Sciatic nerve (tissue), 2 donors: ENCODE measurements at regions not wholly inside any gene's neighbourhood (a gene's known extent, or its start where the extent isn't known, plus 50 kb on each side); places are given as distances from the start of the nearest gene placed in this dataset.

Experiments
- ATAC-seq: fragments of 200-7000 bp; cut with Tn5 transposase; one replicate; pipeline ENCODE4 v1.9.1; 2020; ENCODE audit warnings: mild to moderate bottlenecking, moderate library complexity
- DNase-seq: peaks from one replicate; pipeline ENCODE4 v3.0.0-alpha.2; 2020; ENCODE audit warnings: low spot score
- intact Hi-C: fragments of 100-400 bp; cut with DNase I; formaldehyde crosslinking; loops from one replicate; pipeline ENCODE4 v1.14.2; 2022
- donor health status: DM: no; HTN: no; CAD: no.
- donor health status: DM: no; HTN: no; CAD: no.

DNA sequence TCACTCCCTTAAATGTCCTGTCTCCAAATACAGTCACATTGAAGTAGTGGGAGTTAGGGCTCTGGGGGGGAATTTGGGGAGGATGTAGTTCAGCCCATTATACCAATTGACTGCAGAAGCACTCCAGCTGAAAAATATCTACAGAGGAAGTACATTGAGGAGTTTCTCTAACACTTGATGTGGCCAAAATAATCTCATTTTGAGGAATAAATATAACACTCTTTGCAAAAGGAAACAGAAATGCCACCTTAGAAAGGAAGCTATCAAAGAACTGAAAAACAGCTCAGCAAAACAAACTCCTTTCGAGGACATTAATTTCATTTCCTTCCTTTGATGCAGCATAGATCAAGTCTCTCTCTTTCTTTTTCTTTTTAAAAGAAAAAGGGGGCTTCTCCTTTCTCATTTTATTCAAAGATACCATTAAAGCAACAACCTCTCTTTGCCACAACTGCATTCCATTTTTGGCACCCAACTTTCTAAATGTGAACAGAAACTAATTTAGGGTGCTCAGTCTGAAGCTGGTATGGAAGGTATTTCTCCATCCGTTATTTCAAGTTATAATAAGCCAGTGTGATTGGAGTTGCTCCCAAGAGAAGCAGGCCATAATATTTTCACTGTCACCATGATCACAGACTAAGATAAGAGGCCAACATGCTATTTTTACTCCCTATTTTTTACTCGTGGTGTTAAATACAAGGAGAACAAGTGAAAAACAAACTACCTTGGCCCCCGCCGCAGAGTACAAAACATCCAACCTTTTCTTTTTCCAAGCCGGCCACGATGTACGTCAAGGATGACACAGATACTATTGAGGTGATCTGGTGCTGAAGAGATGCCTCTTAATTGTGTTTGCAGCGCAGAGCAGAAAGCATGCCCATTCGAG lies 230.4 kb upstream of the GATB start:
- intact Hi-C loops: no loop called here
- DNase-seq: no peak
- no peak for ATAC-seq

DNA sequence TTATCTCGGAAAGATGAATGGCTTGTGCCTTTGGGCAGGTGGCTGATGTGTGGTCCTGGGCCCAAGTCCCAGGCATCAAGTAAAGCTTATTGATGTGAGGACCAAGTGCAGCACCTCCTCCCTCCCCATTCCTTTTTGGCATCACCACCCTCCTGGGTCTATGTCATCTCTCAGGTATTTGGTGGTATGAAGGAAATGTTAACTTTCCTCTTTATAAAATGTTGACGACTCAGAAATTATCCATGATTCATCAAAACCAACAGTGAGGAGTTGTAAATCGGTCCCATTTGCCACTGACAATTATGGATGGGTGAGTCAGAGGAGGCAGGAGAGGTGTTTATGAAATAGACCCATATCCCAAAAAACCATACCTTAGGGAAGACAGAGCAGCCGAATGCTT lies 229.4 kb upstream of the GATB start:
- DNase-seq: no peak
- intact Hi-C loops: no loop called here
- no peak for ATAC-seq

DNA sequence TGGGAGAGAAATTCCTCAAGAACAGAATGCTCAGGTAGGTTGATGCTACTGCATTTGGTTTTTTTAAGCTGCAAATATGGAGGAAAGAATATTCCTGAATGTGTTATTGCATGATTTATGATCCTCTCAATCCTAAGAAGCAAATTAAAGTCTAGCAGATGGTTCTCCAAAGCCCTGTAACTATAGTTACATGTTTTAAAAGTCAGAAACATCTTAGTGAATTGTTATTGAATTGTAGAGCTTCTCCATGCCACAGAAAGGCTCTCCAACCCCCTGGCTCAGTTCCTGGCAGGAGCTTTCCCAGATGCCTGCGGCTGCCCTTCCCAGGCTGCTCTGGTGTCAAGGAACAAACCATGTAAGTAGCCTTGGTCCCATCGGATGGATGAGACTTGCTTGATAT lies 227.8 kb upstream of the GATB start:
- no peak for ATAC-seq
- intact Hi-C loops: no loop called here
- DNase-seq: no peak

DNA sequence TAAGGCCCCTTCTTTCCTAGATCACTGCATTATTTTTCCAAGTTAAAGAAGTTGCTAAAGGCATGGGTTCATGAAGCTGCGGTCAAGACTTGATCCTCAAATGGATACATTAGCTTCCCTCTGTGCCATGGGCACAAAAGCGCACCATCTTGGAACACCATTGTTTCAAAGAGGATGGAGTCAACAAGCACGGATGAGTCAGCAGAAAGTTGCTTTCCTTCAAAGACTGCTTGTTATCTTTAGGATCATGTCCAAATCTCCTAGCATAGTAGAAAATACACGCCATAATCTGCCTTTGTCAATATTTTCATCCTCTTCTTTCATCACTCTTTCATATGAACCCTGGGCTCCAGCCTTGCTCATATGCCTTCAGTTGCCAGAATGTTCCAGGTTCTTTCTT lies 226.8 kb upstream of the GATB start:
- DNase-seq (no peak), ATAC-seq (no peak)
- intact Hi-C loops: no loop called here

DNA sequence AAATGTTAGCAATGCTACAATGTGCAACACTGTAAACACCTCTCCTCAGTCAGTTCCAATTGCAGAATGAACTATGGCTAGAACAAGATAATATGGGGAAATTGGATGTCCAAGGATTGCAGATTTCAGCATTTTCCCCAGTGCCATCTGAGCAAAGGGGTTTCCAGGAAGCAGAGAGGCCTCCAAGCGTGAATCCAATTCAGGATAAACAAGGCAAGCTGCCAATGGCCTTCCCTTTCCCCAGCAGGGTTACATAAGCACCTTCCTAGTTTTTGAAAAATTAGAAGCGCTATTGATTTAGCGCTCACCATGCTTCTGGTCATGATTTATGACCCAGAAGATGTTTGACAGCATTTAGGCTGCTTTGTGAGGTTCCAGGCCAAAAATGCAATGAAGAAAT lies 223.0 kb upstream of the GATB start:
- intact Hi-C loops: no loop called here
- peak; percentile 62 for ATAC-seq
- no peak for DNase-seq

DNA sequence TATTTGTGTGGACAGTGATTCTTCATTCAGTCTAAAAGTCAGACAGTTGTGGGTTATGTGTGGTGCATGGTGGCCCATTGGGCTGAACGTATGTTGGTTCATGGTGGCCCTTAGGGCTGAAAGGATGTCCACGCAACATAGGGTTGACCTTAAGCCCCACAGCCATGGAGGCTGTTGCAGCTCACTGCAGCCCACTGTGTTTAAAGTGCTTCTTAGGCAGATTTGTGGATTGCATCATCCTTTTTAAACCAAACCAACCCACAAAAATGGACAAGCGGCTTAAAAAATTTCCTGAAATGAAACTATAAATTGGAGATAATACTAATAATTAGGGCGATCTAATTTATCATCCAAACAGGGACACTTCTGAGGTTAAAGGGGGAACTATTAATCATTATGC lies 219.0 kb upstream of the GATB start:
- no peak for ATAC-seq
- DNase-seq: no peak
- intact Hi-C loops: no loop called here

DNA sequence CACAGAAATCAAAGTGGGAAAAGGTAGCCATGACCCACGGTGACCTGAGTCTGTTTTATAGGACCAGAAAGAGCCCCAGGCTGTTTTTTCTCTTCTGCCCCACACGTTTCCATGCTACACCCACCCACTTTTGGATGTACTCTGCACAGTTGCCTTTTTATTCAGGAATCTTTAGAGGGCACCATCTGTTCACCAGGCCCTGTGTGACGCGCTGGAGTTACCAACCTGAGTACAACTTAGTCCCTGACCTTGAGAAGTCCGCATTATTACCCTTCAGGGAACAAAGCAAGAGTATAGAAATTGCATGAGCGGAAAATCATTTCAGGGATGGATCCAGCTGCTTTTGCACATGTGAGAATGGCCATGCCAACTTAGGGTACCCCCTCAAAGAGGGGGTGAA lies 207.8 kb upstream of the GATB start:
- ATAC-seq: no peak
- DNase-seq: no peak
- intact Hi-C loops: no loop called here

DNA sequence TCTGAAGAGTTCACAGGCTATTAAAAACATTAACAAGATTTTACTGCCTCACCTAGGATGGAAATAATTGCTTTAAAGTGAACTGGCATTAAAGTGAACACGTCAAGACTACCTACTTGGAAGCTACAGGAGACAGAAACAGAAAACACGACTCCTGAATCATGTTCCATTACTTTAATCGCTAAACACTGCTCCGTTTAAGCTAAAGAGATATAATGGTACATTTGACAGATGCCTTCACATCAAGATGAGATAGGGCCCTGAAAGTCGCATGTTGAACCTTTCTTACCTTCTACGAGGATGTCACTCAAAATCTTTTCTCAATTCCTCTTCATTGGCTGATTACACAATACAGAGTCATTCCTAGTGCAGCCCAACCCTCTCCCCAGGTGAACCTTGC lies 206.3 kb upstream of the GATB start:
- DNase-seq: no peak
- intact Hi-C loops: no loop called here
- ATAC-seq: no peak

DNA sequence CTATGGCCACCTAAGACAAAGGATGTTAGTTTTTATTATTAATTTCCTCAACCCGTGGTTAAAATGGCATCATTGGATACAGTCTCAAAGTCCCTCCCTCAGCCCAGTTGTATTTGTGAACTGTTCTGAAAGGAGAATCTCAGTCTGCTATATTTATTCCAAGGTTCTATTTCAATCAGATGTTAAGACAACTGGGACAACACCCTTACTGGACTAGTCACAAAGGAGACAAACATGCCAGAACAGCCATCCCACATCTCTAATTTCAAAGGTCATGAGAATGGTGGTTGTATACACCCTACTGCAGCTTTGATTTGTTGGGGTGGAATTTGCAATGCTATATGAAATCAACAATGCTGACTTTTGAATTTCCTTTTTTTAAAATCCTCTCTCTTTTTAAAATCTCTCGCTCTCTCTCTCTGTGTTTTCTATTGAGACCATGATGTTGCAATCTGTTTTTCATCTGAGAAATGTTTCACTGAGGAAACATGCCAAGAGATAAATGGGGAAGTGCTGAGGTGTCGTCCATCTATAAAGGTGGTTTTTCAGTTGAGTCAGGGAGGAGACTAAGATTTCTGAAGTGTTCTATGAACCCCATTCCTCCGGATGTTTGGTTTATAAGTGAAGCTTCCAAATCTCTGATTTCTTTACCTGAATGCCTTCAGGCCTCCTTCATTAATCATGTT lies 201.5 kb upstream of the GATB start:
- DNase-seq: no peak
- peak; percentile 36 for ATAC-seq
- intact Hi-C loops: no loop called here

DNA sequence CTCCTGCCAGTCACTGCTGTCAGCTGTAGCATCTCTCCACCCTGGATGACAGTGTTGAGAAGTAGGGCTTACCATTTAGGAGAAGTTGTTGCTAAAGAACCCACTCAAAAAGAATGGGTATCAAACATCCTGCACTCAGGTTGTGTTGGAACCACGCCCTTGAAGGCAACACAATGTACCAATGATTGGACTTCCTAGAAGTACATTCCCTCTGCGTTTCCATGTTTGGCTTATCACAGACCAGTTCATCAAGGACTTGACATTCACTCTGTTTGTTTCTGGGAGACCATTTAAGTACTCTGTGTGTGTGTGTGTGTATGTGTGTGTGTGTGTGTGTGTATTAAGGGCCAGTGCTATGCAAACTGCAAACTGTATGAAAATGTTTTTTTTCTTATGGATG lies 200.6 kb upstream of the GATB start:
- no peak for DNase-seq
- no peak for ATAC-seq
- intact Hi-C loops: no loop called here

DNA sequence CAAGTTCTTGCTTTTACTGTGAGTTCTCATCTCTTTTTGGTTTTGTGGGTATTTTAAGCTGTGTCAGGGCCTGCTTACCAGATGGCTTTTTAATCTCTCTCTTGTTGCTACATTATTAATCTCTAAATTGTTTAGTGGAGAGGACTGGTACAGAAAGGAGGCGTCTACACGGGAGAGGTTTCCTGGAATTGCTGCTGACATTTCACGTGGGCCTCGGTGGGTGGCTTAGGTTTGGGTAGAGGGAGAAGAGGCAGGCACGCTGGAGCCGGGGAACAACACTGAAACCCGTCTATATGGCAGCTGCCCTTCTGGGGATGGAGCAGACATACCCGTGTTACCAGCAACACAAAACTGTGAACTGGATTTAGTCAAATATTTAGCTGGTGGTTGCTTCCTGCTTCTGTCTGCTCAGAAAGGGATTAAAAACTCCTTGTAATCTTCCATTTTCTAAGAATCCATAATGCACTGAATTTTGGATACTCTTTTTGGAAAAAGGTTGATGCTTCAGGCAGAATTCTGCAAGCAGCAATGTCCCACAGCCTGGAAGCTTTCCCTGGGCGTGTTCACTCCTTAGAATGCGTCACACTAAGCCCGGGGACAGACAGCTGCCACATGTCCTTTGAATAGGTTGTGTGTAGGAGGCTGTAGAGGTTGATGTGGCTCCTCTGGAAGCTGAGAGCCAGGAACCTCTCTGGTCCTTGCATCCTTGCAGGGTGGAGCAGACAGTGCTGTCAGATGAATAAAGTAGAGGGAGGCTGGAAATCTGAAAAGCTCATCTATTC lies 199.8 kb upstream of the GATB start:
- no peak for ATAC-seq
- no peak for DNase-seq
- intact Hi-C loops: no loop called here

DNA sequence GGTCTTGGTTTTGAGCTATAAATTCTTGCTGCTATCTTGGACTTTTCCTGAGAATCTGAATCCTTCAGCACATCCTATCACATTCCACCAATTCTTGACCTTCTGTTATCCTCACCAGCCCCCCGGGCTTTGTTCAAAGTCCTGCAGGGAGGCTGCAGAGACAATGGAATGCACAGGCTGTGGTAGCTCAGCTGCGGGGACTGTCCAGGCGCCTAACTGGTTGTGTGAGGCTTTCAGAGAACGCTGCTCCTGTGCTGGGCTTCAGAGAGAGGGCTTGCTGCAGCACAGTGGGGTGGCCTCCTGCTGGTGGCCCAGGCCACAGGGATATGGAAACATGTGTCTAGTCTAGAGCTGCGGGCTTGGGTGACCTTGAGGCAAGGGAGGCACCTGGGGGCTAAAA lies 196.3 kb upstream of the GATB start:
- ATAC-seq: no peak
- intact Hi-C loops: no loop called here

DNA sequence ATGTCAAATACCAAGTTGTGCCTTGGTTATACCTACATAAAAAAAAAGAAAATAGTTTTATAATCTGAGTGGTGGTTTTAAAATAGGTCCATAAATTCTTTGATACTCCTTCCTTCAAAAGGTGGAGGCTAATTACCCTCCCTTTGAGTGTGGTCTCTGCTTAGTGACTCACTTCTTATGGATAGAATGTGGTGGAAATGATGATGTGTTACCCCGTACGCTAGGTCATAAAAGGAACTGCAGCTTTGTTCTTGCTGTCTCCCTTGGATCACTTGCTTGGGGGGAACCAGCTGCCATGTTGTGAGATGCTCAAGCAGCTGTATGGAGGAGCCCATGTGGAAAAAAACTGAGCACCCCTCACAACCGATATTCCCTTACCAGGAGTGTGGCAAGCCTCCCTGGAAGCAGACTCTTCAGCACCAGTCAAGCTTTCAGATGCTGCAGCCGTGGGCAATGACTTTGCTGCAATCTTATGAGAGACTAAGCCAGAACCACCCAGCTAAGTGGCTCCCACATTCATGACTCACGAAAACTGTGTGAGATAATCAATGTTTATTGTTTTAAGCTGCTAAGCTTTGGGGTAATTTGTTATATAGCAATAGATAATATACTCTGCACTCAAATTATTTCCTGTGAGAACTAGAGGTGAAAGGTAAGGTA lies 195.0 kb upstream of the GATB start:
- no peak for DNase-seq
- intact Hi-C loops: no loop called here
- ATAC-seq: no peak

More for the DNA sequence above, 196.3 kb upstream of the GATB start:
- no peak for DNase-seq

DNA sequence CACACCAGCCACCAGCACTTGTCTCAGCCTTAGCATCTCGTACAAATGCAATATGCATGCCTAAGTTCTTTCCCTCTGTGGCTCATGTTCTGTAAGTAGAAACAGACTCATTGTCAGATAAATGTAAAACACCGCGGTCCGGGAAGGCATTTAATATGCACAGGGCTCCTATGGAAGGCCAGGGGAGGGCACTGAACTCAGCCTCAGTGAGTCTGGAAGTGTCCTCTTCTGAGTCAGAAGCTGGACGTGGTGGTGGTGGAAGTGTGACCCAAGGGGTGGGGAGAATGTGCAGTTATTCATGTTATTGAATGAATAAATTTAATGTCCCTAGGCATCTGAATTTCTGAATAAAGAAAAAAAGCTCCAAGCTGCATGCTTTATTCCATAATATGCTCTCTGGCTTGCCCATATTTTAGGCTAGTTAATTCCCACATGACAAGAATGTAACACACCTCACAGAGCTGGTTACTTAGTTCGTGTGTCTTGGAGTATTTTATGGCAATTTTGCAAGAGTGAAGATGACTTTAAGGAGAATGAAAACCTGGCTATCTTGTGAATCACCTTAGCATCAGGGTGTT lies 193.1 kb upstream of the GATB start:
- intact Hi-C loops: no loop called here
- DNase-seq: no peak
- no peak for ATAC-seq

DNA sequence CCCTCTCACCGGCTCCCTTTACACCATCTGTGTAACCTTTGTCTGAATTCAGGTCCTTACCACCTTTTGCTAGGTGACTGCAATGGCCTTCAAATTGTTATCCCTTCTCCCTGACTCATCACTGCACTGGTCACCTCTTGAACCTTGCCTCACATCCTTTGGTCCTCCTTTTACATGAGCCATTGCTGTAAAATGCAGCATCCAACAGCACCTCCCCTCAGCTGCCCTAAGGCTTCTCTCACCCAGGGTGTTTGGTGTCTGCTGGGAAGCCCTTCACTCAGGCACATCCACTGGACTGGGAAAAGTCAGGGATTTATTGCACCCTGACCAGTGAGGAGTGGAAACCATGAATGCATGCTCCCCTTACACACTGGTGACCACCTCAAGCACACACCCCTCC lies 192.5 kb upstream of the GATB start:
- ATAC-seq: no peak
- intact Hi-C loops: no loop called here
- DNase-seq: no peak

DNA sequence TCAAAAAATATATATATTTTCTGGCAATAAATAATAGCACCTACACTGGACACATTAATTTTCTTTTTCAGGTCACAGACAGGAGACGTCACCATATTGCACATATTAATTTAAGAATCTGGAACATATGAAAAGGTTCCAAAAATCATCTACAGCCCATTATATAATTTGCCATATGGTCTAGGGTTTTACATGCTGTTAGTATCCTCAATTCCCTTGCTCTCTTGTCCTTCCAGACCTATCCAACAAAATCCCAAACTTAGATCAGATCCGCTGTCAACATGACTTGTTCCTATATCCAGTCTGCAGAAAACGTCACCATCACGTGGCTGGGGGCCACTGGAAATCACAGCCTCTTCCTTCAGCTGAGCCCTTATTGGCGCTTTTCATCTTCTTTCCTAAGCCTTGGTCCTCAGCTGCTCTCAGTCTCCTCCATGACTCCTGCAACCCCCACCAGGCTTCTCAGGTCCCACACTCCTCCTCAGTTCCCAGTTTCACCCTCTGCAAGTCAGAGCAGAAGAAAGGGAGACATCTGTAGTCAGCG lies 192.0 kb upstream of the GATB start:
- intact Hi-C loops: no loop called here
- DNase-seq (no peak), ATAC-seq (no peak)

DNA sequence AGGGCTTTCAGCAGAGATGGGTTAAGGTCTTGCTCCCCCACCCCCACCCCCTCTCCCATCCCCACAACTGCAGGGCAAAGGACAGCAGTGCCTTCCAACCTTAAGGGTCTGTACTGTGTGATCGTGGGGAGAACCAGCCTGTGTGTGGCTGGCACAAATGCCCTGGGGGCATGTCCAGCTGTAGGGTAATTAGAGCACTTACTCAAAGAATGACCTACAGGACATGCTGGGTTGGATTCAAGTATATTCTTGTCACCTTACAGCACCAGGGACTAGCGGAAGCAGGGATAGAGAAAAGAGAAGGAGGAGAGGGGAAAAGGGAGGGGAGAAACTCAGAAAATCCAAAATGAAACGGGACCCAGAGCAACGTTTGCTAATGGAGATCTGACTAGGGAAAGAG lies 191.3 kb upstream of the GATB start:
- ATAC-seq (no peak), DNase-seq (no peak)
- intact Hi-C loops: no loop called here

DNA sequence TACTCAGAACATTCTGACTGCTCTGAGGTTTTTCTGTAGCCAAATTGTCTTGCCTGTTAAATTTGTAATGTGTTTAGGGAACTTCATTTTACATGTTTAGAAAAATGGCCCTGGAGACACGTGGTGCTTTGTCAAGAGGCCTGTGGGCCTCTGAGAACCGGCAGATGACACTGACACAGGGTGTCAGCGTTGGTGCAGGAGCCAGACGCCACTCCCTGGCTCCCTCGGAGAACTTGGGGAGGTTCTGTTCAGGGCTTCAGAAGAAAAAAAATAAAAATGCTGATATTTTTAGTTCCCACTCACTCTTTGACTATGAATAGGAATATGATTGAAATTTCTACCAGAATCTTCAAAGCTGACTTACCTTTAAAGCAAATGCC lies 190.9 kb upstream of the GATB start:
- no peak for DNase-seq
- no peak for ATAC-seq
- intact Hi-C loops: no loop called here
